Prostate gland (tissue), 2 donors: ENCODE measurements at regions not wholly inside any gene's neighbourhood (a gene's known extent, or its start where the extent isn't known, plus 50 kb on each side); places are given as distances from the start of the nearest gene placed in this dataset.

Source experiments
- CTCF ChIP-seq, 4 experiments: fragments of 200-600 bp in 2 of 4; fragments of 450-650 bp in 2 of 4; sonication (generic) in 2 of 4; IDR thresholded peaks; 1 replicate in 3 of 4; 2 replicates in 1 of 4; pipeline ENCODE4 v1.5.1; 2016 to 2019; ENCODE audit warnings: antibody characterized with exemption in 4 of 4, mild to moderate bottlenecking in 2 of 4, moderate library complexity in 2 of 4
- POLR2A ChIP-seq: fragments of 450-650 bp; IDR thresholded peaks from one replicate; pipeline ENCODE4 v1.6.1; 2016; ENCODE audit warnings: antibody characterized with exemption, mild to moderate bottlenecking
- POLR2AphosphoS5 ChIP-seq: sonication (generic); formaldehyde crosslinking; IDR thresholded peaks from one replicate; pipeline ENCODE4 v1.6.1; 2017; ENCODE audit warnings: antibody characterized with exemption

- no peak for TF ChIP-seq CTCF (IDR thresholded peaks at IDR 0.05)
- no peak for TF ChIP-seq POLR2A
- TF ChIP-seq POLR2AphosphoS5 = no peak
Observed at GRCh38 chr3:154614601-154615000, 184.6 kb upstream of the GPR149 start.
